ENCODE measurements at regions not wholly inside any gene's neighbourhood (a gene's known extent, or its start where the extent isn't known, plus 50 kb on each side); places are given as distances from the start of the nearest gene placed in this dataset.

DNA sequence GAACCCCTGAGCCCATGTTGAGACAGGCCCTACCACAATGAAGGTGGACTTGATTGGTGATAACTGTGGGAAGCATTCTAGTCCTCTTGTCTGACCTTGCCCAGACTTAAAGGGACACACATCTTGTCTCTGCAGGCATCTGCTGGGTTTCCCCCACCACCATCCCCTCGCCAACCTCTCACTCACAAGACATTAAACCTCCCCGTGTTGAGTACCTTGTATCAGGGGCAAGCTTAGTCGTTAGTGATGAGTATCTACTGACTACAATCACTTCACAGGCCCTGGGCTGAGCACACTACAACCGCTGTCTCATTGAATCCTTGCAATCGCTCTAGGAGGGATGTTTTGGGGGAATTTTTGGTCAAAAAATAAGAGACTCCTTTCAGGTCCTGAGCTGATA, 86.0 kb downstream of the ICOS start:
- H3K4me3 ChIP-seq (ENCODE audit: low read depth, low read length, poor library complexity, severe bottlenecking) = no peak overlapping the region
- peaks cover 16% of the 10 kb centered on the region for H3K4me1 ChIP-seq (ENCODE audit: insufficient read depth, low read length, poor library complexity, severe bottlenecking)
- no peak for DNase-seq (ENCODE audit: low spot score)
- H3K4me2 ChIP-seq (ENCODE audit: low read length) = no peak overlapping the region
- no peaks in the 10 kb centered on the region for H3K9me2 ChIP-seq (ENCODE audit: insufficient read depth, low read length)
- TF ChIP-seq, protein P1, sequence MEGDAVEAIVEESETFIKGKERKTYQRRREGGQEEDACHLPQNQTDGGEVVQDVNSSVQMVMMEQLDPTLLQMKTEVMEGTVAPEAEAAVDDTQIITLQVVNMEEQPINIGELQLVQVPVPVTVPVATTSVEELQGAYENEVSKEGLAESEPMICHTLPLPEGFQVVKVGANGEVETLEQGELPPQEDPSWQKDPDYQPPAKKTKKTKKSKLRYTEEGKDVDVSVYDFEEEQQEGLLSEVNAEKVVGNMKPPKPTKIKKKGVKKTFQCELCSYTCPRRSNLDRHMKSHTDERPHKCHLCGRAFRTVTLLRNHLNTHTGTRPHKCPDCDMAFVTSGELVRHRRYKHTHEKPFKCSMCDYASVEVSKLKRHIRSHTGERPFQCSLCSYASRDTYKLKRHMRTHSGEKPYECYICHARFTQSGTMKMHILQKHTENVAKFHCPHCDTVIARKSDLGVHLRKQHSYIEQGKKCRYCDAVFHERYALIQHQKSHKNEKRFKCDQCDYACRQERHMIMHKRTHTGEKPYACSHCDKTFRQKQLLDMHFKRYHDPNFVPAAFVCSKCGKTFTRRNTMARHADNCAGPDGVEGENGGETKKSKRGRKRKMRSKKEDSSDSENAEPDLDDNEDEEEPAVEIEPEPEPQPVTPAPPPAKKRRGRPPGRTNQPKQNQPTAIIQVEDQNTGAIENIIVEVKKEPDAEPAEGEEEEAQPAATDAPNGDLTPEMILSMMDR (conservative IDR thresholded peaks at IDR 0.05; ENCODE audit: low read length) = no peak
- no peak for TF ChIP-seq EZH2phosphoT487 (IDR thresholded peaks at IDR 0.05; ENCODE audit: borderline replicate concordance, low read depth, low read length)
- intact Hi-C loops (cut with micrococcal nuclease; ENCODE audit: unreplicated experiment) = no loop called here
- CTCF ChIA-PET (ENCODE audit: unreplicated experiment) = no interaction called here
- no peaks in the 10 kb centered on the region for H4K20me1 ChIP-seq (ENCODE audit: insufficient read depth, low read length)
- H3K27ac ChIP-seq (ENCODE audit: low read depth, low read length, poor library complexity, severe bottlenecking) = no peak overlapping the region
- no TSS peak for BruUV-seq (replicated peaks)
- H3K79me2 ChIP-seq (ENCODE audit: insufficient read depth, low read depth, low read length) = no peaks in the 10 kb centered on the region
- H3K9me3 ChIP-seq (ENCODE audit: low read length) = no peaks in the 10 kb centered on the region
- H3K36me3 ChIP-seq (ENCODE audit: insufficient read depth, low read length) = no peaks in the 10 kb centered on the region
- POLR2A ChIA-PET = interaction anchor here (0.6 to 1.7 kb wide), 4 partner anchors 9 to 1232 kb away, joined by 3 to 5 read pairs (median 4); no protein-coding TSS in a partner anchor
- no peak overlapping the region for H2AFZ ChIP-seq (ENCODE audit: low read length)

DNA sequence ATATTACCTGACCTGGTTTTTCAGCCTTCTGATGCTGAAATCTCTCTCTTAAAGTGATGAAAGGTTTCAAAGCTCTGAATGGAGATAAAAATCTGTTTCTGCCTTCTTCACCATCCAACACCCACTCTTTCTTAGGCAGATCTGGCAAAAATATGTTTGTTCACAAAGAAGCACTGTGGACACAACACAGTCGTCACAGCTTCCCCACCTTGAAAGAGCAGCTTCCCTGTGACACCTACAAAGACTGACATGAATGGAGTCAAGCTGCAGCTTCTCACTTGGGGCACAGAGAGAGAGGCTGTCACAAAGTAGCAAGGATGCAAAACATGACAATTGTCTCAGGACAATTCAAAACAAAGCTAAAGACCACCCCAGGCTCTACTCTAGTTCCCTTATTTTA, 86.5 kb downstream of the ICOS start:
- no peaks in the 10 kb centered on the region for H4K20me1 ChIP-seq (ENCODE audit: insufficient read depth, low read length)
- no peaks in the 10 kb centered on the region for H3K79me2 ChIP-seq (ENCODE audit: insufficient read depth, low read depth, low read length)
- no peak overlapping the region for H3K4me2 ChIP-seq (ENCODE audit: low read length)
- no peak for DNase-seq (ENCODE audit: low spot score)
- no TSS peak for BruUV-seq (replicated peaks)
- ChIA-PET POLR2A (interaction anchor here (0.6 to 1.7 kb wide), 3 partner anchors 9 to 753 kb away, joined by 3 to 5 read pairs (median 4); no protein-coding TSS in a partner anchor), CTCF (ENCODE audit: unreplicated experiment) (no interaction called here)
- H2AFZ ChIP-seq (ENCODE audit: low read length) = no peak overlapping the region
- intact Hi-C loops (cut with micrococcal nuclease; ENCODE audit: unreplicated experiment) = no loop called here
- no peaks in the 10 kb centered on the region for H3K9me2 ChIP-seq (ENCODE audit: insufficient read depth, low read length)
- no peak for TF ChIP-seq EZH2phosphoT487 (IDR thresholded peaks at IDR 0.05; ENCODE audit: borderline replicate concordance, low read depth, low read length)
- TF ChIP-seq, protein P1 (conservative IDR thresholded peaks at IDR 0.05; ENCODE audit: low read length) = no peak
- no peak overlapping the region for H3K27ac ChIP-seq (ENCODE audit: low read depth, low read length, poor library complexity, severe bottlenecking)
- H3K4me1 ChIP-seq (ENCODE audit: insufficient read depth, low read length, poor library complexity, severe bottlenecking) = peaks cover 21% of the 10 kb centered on the region
- H3K36me3 ChIP-seq (ENCODE audit: insufficient read depth, low read length) = no peaks in the 10 kb centered on the region
- no peaks in the 10 kb centered on the region for H3K9me3 ChIP-seq (ENCODE audit: low read length)
- no peak overlapping the region for H3K4me3 ChIP-seq (ENCODE audit: low read depth, low read length, poor library complexity, severe bottlenecking)

DNA sequence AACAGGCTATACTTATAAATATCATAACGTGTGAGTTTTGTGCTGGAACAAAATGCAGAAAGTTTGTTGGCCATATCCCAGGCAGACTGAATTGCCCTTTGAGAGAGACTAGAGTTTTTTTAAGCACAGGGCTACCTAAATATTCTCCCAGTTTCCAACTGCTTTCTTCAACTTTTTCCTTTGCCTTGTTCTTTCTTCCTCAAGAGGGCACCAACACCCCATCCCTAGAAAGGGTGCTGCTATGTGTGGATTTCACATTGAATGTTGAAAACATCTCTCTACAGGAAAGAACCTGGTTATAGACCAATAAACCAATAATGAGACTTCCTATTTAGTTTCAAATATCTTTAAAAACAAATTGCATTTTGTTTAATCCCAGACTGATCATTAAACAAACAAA, 87.9 kb downstream of the ICOS start:
- Histone ChIP-seq H3K9me2 (ENCODE audit: insufficient read depth, low read length) (no peaks in the 10 kb centered on the region), H3K9me3 (ENCODE audit: low read length) (no peaks in the 10 kb centered on the region), H3K79me2 (ENCODE audit: insufficient read depth, low read depth, low read length) (no peaks in the 10 kb centered on the region), H3K4me2 (ENCODE audit: low read length) (no peak overlapping the region), H4K20me1 (ENCODE audit: insufficient read depth, low read length) (no peaks in the 10 kb centered on the region), H3K4me1 (ENCODE audit: insufficient read depth, low read length, poor library complexity, severe bottlenecking) (peaks cover 22% of the 10 kb centered on the region), H3K36me3 (ENCODE audit: insufficient read depth, low read length) (no peaks in the 10 kb centered on the region), H3K27ac (ENCODE audit: low read depth, low read length, poor library complexity, severe bottlenecking) (no peak overlapping the region), H3K4me3 (ENCODE audit: low read depth, low read length, poor library complexity, severe bottlenecking) (no peak overlapping the region), H2AFZ (ENCODE audit: low read length) (no peak overlapping the region)
- intact Hi-C loops (cut with micrococcal nuclease; ENCODE audit: unreplicated experiment) = loop anchor here (2.0 kb wide), 1 partner anchor 154 kb away; no protein-coding TSS in a partner anchor
- peak; percentile 68 for DNase-seq (ENCODE audit: low spot score)
- TF ChIP-seq, protein P1 (conservative IDR thresholded peaks at IDR 0.05; ENCODE audit: low read length) = peak; percentile 88
- TF ChIP-seq EZH2phosphoT487 (IDR thresholded peaks at IDR 0.05; ENCODE audit: borderline replicate concordance, low read depth, low read length) = no peak
- ChIA-PET POLR2A (interaction anchor here (0.8 to 1.2 kb wide), 2 partner anchors 13 to 121 kb away, joined by 3 read pairs; no protein-coding TSS in a partner anchor), CTCF (ENCODE audit: unreplicated experiment) (interaction anchor here (0.6 kb wide), 1 partner anchor 15 kb away, joined by 3 read pairs; no protein-coding TSS in a partner anchor)
- BruUV-seq (replicated peaks) = no TSS peak
